Thyroid gland (tissue), 4 donors: ENCODE measurements at regions not wholly inside any gene's neighbourhood (a gene's known extent, or its start where the extent isn't known, plus 50 kb on each side); places are given as distances from the start of the nearest gene placed in this dataset. TPM values are rescaled to one million over a fixed set of nuclear protein-coding genes. Genes with fewer than 3 reads are reported as not detected.

Experiments
- DNase-seq, 2 donors: peaks; one replicate each; pipeline ENCODE4 v3.0.0-alpha.2; 2019
- H3K27ac ChIP-seq, 3 donors: fragments of 200-600 bp; sonication (generic); 1 replicate in 2 of 3; 2 replicates in 1 of 3; pipeline ENCODE4 v1.5.1; 2016 to 2019; ENCODE audit warnings: mild to moderate bottlenecking in 1 of 3, moderate library complexity in 1 of 3
- H3K27me3 ChIP-seq: fragments of 200-600 bp; sonication (generic); one replicate; pipeline ENCODE4 v1.5.1; 2019
- H3K36me3 ChIP-seq, 2 donors: fragments of 200-600 bp; sonication (generic); one replicate each; pipeline ENCODE4 v1.5.1; 2016 to 2019
- H3K4me1 ChIP-seq, 2 donors: fragments of 200-600 bp; sonication (generic); one replicate each; pipeline ENCODE4 v1.5.1; 2017 to 2019
- H3K4me3 ChIP-seq, 3 donors: fragments of 200-600 bp; sonication (generic); replicated peaks in 1 of 3; 1 replicate in 2 of 3; 2 replicates in 1 of 3; pipeline ENCODE4 v1.5.1; 2016; ENCODE audit warnings: mild to moderate bottlenecking in 1 of 3
- H3K9me3 ChIP-seq: fragments of 200-600 bp; sonication (generic); one replicate; pipeline ENCODE4 v1.5.1; 2017
- POLR2A ChIP-seq, 2 donors: fragments of 450-650 bp; IDR thresholded peaks; one replicate each; pipeline ENCODE4 v1.6.1; 2017; ENCODE audit warnings: antibody characterized with exemption in 2 of 2, mild to moderate bottlenecking in 2 of 2, moderate library complexity in 1 of 2
- WGBS, 2 donors: methylation state at CpG; one replicate each; pipeline ENCODE4 v1.1.5; 2017; 5-methylcytosine and 5-hydroxymethylcytosine counted together
- intact Hi-C: fragments of 100-400 bp; cut with DNase I; formaldehyde crosslinking; loops from one replicate; pipeline ENCODE4 v1.15.1; 2023
- small RNA-seq: library from RNA; depleted of rRNA; stranded (forward); fragments of <200 nt; gene quantifications from one replicate; pipeline ENCODE3, GENCODE V24; 2016
- TF ChIP-seq, protein P1 (sequence below), 6 experiments: fragments of 200-600 bp in 3 of 6; fragments of 450-650 bp in 3 of 6; sonication (generic) in 3 of 6; IDR thresholded peaks; one replicate each; pipeline ENCODE4 v1.5.1; 2016 to 2019; ENCODE audit warnings: antibody characterized with exemption in 6 of 6, mild to moderate bottlenecking in 2 of 6, inconsistent platforms in 1 of 6, moderate library complexity in 1 of 6

DNA sequence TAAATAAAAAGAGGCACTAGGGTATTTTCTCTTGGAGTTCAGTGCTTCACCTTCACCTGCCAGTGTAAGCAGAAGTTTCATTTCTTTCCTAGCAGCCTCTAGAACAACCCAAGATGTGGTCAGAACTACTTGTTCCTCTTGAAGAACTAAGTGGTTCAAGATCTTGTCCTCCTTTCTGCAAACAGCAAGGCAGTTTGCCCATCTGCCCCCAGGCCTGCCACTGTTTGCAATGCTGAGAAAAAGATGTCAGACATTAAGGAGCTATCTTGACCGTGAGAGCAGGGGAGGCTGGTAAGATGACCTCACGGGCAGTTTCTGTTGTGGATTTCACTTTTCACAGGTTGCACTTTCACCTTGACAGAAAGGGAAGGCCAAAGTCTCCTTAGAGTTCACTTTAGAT, 52.0 kb upstream of the KLF4 start:
- no peak for TF ChIP-seq POLR2A (IDR thresholded peaks at IDR 0.05)
- TF ChIP-seq, protein P1, sequence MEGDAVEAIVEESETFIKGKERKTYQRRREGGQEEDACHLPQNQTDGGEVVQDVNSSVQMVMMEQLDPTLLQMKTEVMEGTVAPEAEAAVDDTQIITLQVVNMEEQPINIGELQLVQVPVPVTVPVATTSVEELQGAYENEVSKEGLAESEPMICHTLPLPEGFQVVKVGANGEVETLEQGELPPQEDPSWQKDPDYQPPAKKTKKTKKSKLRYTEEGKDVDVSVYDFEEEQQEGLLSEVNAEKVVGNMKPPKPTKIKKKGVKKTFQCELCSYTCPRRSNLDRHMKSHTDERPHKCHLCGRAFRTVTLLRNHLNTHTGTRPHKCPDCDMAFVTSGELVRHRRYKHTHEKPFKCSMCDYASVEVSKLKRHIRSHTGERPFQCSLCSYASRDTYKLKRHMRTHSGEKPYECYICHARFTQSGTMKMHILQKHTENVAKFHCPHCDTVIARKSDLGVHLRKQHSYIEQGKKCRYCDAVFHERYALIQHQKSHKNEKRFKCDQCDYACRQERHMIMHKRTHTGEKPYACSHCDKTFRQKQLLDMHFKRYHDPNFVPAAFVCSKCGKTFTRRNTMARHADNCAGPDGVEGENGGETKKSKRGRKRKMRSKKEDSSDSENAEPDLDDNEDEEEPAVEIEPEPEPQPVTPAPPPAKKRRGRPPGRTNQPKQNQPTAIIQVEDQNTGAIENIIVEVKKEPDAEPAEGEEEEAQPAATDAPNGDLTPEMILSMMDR (IDR thresholded peaks at IDR 0.05), result no peak
- WGBS, 2 donors, result 65 to 66% methylated on average over 2 of the region's 2 CpGs
- intact Hi-C loops, result no loop called here
- no peaks in the 10 kb centered on the region for H3K36me3 ChIP-seq
- no peaks in the 10 kb centered on the region for H3K27me3 ChIP-seq
- H3K4me1 ChIP-seq, result no peaks in the 10 kb centered on the region
- peak; percentile 5 to 21 for DNase-seq
- H3K4me3 ChIP-seq, result no peak overlapping the region
- H3K27ac ChIP-seq, result no peak overlapping the region
- H3K9me3 ChIP-seq, result no peaks in the 10 kb centered on the region

DNA sequence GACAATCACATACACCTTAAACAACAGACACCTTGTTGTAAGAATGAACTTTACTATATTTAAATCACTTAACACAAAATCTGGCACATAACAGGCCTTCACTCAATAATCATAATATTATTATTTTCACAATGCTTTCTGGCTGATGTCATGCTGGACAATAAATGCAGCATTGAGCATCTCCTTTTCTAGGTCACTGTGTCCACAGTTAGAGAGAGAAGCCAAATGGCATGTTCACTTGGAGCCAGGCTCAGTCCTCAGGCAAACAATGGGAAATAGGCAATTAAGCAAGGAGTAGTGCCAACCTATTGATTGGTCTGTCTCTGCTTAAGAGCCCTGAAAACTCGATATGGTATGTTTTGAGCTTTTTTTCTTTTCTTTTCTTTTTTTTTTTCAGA, 50.6 kb upstream of the KLF4 start:
- intact Hi-C loops, result no loop called here
- Histone ChIP-seq H3K27me3 (no peaks in the 10 kb centered on the region), H3K4me1 (no peaks in the 10 kb centered on the region), H3K9me3 (no peaks in the 10 kb centered on the region), H3K4me3 (no peak overlapping the region), H3K27ac (no peak overlapping the region), H3K36me3 (no peaks in the 10 kb centered on the region)
- TF ChIP-seq, protein P1 (IDR thresholded peaks at IDR 0.05), result no peak
- no peak for TF ChIP-seq POLR2A (IDR thresholded peaks at IDR 0.05)
- WGBS, 2 donors, result 55 to 58% methylated on average over 1 of the region's 1 CpG
- no peak for DNase-seq

DNA sequence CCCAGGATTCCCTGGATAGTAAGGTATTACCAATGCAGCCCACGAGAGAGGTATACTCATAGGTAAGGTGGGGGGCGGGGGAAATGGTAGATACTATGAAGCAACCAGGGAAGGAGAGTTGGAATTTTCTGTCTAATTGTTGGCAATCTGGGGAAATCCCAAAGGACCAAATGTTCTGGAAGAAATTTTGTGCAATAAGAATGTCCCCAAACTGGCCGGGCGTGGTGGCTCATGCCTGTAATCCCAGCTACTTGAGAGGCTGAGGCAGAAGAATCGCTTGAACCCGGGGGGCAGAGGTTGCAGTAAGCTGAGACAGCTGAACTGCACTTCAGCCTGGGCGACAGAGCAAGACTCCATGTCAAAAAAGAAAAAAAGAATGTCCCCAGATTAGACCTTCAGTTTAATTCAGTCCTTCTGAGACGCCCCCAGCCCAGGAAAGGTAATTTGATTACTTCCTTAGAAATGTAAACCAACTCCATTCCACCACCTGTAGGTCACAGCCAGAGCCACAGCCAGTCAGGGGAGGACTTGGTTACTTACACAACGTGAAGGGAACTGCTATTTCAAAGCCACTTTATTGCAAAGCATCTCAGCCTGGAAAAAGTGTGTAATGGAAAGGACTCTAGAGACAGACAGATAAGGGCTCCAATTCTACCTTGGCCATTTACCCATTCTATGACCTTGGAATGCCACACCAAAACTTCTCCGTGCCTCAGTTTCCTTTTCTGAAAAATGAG, 50.0 kb upstream of the KLF4 start:
- Histone ChIP-seq H3K9me3 (no peaks in the 10 kb centered on the region), H3K27ac (no peak overlapping the region), H3K4me1 (no peaks in the 10 kb centered on the region), H3K4me3 (no peak overlapping the region), H3K27me3 (no peaks in the 10 kb centered on the region), H3K36me3 (no peaks in the 10 kb centered on the region)
- no peak for DNase-seq
- no peak for TF ChIP-seq POLR2A (IDR thresholded peaks at IDR 0.05)
- TF ChIP-seq, protein P1 (IDR thresholded peaks at IDR 0.05), result no peak
- 75 to 80% methylated on average over 10 of the region's 10 CpGs for WGBS, 2 donors
- intact Hi-C loops, result no loop called here

Small RNA genes lying in the stretch of these regions (small RNA-seq; reads per million reads assigned to genes)
- gene RN7SL659P (not detected), gene RNA5SP293 (not detected), gene RNU6-1064P (not detected), gene RNU6-996P (not detected)
